ENCODE measurements at regions not wholly inside any gene's neighbourhood (a gene's known extent, or its start where the extent isn't known, plus 50 kb on each side); places are given as distances from the start of the nearest gene placed in this dataset.

- DNase-seq: no peak
Observed at GRCh38 chr11:27287205-27287604, 75.8 kb downstream of the CCDC34 start.

GRCh38 chr11:27285761-27286160 is 77.3 kb downstream of the CCDC34 start:
- DNase-seq: no peak

- DNase-seq: no peak
Observed at GRCh38 chr11:27282806-27283205, 80.2 kb downstream of the CCDC34 start.

GRCh38 chr11:27281740-27282590 is 81.0 kb downstream of the CCDC34 start:
- DNase-seq: no peak

- no peak for DNase-seq
Observed at GRCh38 chr11:27281276-27281675, 81.7 kb downstream of the CCDC34 start.

GRCh38 chr11:27280140-27280539 is 82.9 kb downstream of the CCDC34 start:
- DNase-seq: no peak

GRCh38 chr11:27279460-27279859 is 83.6 kb downstream of the CCDC34 start:
- DNase-seq: no peak

- no peak for DNase-seq
Observed at GRCh38 chr11:27277843-27278242, 85.2 kb downstream of the CCDC34 start.

GRCh38 chr11:27276141-27276540 is 86.9 kb downstream of the CCDC34 start:
- no peak for DNase-seq

- no peak for DNase-seq
Observed at GRCh38 chr11:27274854-27275395, 88.1 kb downstream of the CCDC34 start.

GRCh38 chr11:27266125-27266524 is 96.9 kb downstream of the CCDC34 start:
- DNase-seq: no peak

- DNase-seq: no peak
Observed at GRCh38 chr11:27263986-27264385, 99.0 kb downstream of the CCDC34 start.

GRCh38 chr11:27263046-27263445 is 100.0 kb downstream of the CCDC34 start:
- DNase-seq: no peak

- no peak for DNase-seq
Observed at GRCh38 chr11:27255447-27255828, 107.6 kb downstream of the CCDC34 start.

GRCh38 chr11:27254744-27255446 is 108.1 kb downstream of the CCDC34 start:
- no peak for DNase-seq

GRCh38 chr11:27253224-27253623 is 109.8 kb downstream of the CCDC34 start:
- no peak for DNase-seq

GRCh38 chr11:27250867-27251665 is 111.9 kb downstream of the CCDC34 start:
- DNase-seq: no peak

GRCh38 chr11:27248576-27249509 is 114.2 kb downstream of the CCDC34 start:
- DNase-seq: peak in 19 of 56 donors; percentile 3 to 60 (median 23)

GRCh38 chr11:27247660-27248059 is 115.4 kb downstream of the CCDC34 start:
- no peak for DNase-seq

- DNase-seq: no peak
Observed at GRCh38 chr11:27246925-27247324, 116.1 kb downstream of the CCDC34 start.

- no peak for DNase-seq
Observed at GRCh38 chr11:27244900-27245299, 118.1 kb downstream of the CCDC34 start.

Measured in amygdala (tissue), 56 donors.